H9 (cell line): ENCODE measurements at regions not wholly inside any gene's neighbourhood (a gene's known extent, or its start where the extent isn't known, plus 50 kb on each side); places are given as distances from the start of the nearest gene placed in this dataset.

Experiments
- DNase-seq: peaks from one replicate; pipeline ENCODE4 v3.0.0-alpha.2; 2017
- H2AFZ ChIP-seq: one replicate; pipeline ENCODE4 v1.6.1; 2013; ENCODE audit warnings: mild to moderate bottlenecking, low read length, control low read depth, moderate library complexity
- H2AK5ac ChIP-seq: 2 replicates; pipeline ENCODE4 v1.6.1; 2013; ENCODE audit warnings: low read length, control low read depth, mixed read lengths; ENCODE audit not compliant: insufficient read length
- H2BK120ac ChIP-seq: one replicate; pipeline ENCODE4 v1.6.1; 2013; ENCODE audit warnings: low read depth, mild to moderate bottlenecking, low read length, control low read depth, inconsistent platforms; ENCODE audit not compliant: poor library complexity, severe bottlenecking
- H2BK12ac ChIP-seq: 2 replicates; pipeline ENCODE4 v1.6.1; 2013; ENCODE audit warnings: low read length, control low read depth, mixed read lengths, low read depth; ENCODE audit not compliant: insufficient read length
- H2BK15ac ChIP-seq: 2 replicates; pipeline ENCODE4 v1.6.1; 2013; ENCODE audit warnings: low read depth, low read length, control low read depth
- H2BK20ac ChIP-seq: one replicate; pipeline ENCODE4 v1.6.1; 2013; ENCODE audit warnings: low read depth, mild to moderate bottlenecking, low read length, control low read depth, inconsistent platforms; ENCODE audit not compliant: poor library complexity, severe bottlenecking
- H2BK5ac ChIP-seq: 2 replicates; pipeline ENCODE4 v1.6.1; 2013; ENCODE audit warnings: low read length, control low read depth, mixed read lengths; ENCODE audit not compliant: insufficient read length
- H3K14ac ChIP-seq: 2 replicates; pipeline ENCODE4 v1.6.1; 2013; ENCODE audit warnings: low read length, control low read depth; ENCODE audit not compliant: insufficient read depth
- H3K18ac ChIP-seq: 2 replicates; pipeline ENCODE4 v1.6.1; 2013; ENCODE audit warnings: low read depth, mild to moderate bottlenecking, mixed read lengths, low read length, control low read depth; ENCODE audit not compliant: insufficient read length
- H3K23ac ChIP-seq: 2 replicates; pipeline ENCODE4 v1.6.1; 2013; ENCODE audit warnings: low read length, control low read depth, mixed read lengths, low read depth; ENCODE audit not compliant: insufficient read length
- H3K23me2 ChIP-seq: 2 replicates; pipeline ENCODE4 v1.6.1; 2013; ENCODE audit warnings: low read depth, mild to moderate bottlenecking, mixed read lengths, low read length, control low read depth; ENCODE audit not compliant: insufficient read length, poor library complexity, severe bottlenecking
- H3K27ac ChIP-seq: 2 replicates; pipeline ENCODE4 v1.5.1; 2013; ENCODE audit warnings: low read length, control low read depth, mixed read lengths, low read depth; ENCODE audit not compliant: insufficient read length
- H3K27me3 ChIP-seq: 2 replicates; pipeline ENCODE4 v1.6.1; 2013; ENCODE audit warnings: low read length, control low read depth, inconsistent platforms; ENCODE audit not compliant: insufficient read depth
- H3K4ac ChIP-seq: 2 replicates; pipeline ENCODE4 v1.6.1; 2013; ENCODE audit warnings: low read depth, mild to moderate bottlenecking, control low read depth, inconsistent platforms, low read length, moderate library complexity
- H3K4me1 ChIP-seq: 2 replicates; pipeline ENCODE4 v1.6.1; 2013; ENCODE audit warnings: low read length, control low read depth, inconsistent platforms; ENCODE audit not compliant: insufficient read depth
- H3K4me2 ChIP-seq: 2 replicates; pipeline ENCODE4 v1.6.1; 2013; ENCODE audit warnings: low read length, control low read depth, mixed read lengths; ENCODE audit not compliant: insufficient read length, insufficient read depth
- H3K56ac ChIP-seq: 2 replicates; pipeline ENCODE4 v1.6.1; 2013; ENCODE audit warnings: low read depth, mild to moderate bottlenecking, mixed read lengths, low read length, control low read depth; ENCODE audit not compliant: insufficient read length
- H3K79me1 ChIP-seq: 2 replicates; pipeline ENCODE4 v1.6.1; 2013; ENCODE audit warnings: low read depth, mild to moderate bottlenecking, moderate library complexity, low read length, control low read depth, inconsistent platforms; ENCODE audit not compliant: insufficient read depth, poor library complexity, severe bottlenecking
- H3K79me2 ChIP-seq: 2 replicates; pipeline ENCODE4 v1.6.1; 2013; ENCODE audit warnings: low read length, control low read depth, inconsistent platforms; ENCODE audit not compliant: insufficient read depth
- H3K9ac ChIP-seq: 2 replicates; pipeline ENCODE4 v1.6.1; 2013; ENCODE audit warnings: low read length, control low read depth, mixed read lengths; ENCODE audit not compliant: insufficient read length; ENCODE audit errors: extremely low read depth
- H3K9me3 ChIP-seq: one replicate; pipeline ENCODE4 v1.6.1; 2013; ENCODE audit warnings: low read depth, low read length, inconsistent platforms; ENCODE audit not compliant: control insufficient read depth
- H3T11ph ChIP-seq: one replicate; pipeline ENCODE4 v1.6.1; 2013; ENCODE audit warnings: mild to moderate bottlenecking, low read length, control low read depth, inconsistent platforms
- H4K20me1 ChIP-seq: one replicate; pipeline ENCODE4 v1.6.1; 2013; ENCODE audit not compliant: control insufficient read depth, insufficient read length, insufficient read depth
- H4K5ac ChIP-seq: 2 replicates; pipeline ENCODE4 v1.6.1; 2013; ENCODE audit warnings: low read depth, mild to moderate bottlenecking, mixed read lengths, low read length, control low read depth; ENCODE audit not compliant: insufficient read length
- H4K8ac ChIP-seq: replicated peaks from 2 replicates; pipeline ENCODE4 v1.6.1; 2013; ENCODE audit warnings: low read length, control low read depth, mixed read lengths, low read depth; ENCODE audit not compliant: insufficient read length
- H4K91ac ChIP-seq: 2 replicates; pipeline ENCODE4 v1.6.1; 2013; ENCODE audit warnings: low read depth, mild to moderate bottlenecking, moderate library complexity, mixed read lengths, low read length, control low read depth; ENCODE audit not compliant: insufficient read length
- H3K27ac Mint-ChIP-seq, 3 experiments: 2 replicates in 2 of 3; 3 replicates in 1 of 3; pipeline ENCODE4 v1.8.0; 2020 to 2021; ENCODE audit warnings: mixed read lengths in 3 of 3, mild to moderate bottlenecking in 1 of 3, moderate library complexity in 1 of 3
- H3K27me3 Mint-ChIP-seq: 2 replicates; pipeline ENCODE4 v1.8.0; 2021; ENCODE audit warnings: low read depth, mild to moderate bottlenecking, moderate library complexity, mixed read lengths
- H3K36me3 Mint-ChIP-seq, 3 experiments: 2 replicates in 2 of 3; 3 replicates in 1 of 3; pipeline ENCODE4 v1.8.0; 2020 to 2021; ENCODE audit warnings: low read depth in 3 of 3, mixed read lengths in 3 of 3; ENCODE audit not compliant: insufficient read depth in 1 of 3
- H3K4me1 Mint-ChIP-seq, 2 experiments: 2 replicates each; pipeline ENCODE4 v1.8.0; 2020; ENCODE audit warnings: mixed read lengths in 2 of 2
- H3K4me3 Mint-ChIP-seq, 2 experiments: 2 replicates in 1 of 2; 3 replicates in 1 of 2; pipeline ENCODE4 v1.8.0; 2020 to 2021; ENCODE audit warnings: mild to moderate bottlenecking in 2 of 2, mixed read lengths in 2 of 2, moderate library complexity in 1 of 2
- H3K9me3 Mint-ChIP-seq, 2 experiments: 2 replicates in 1 of 2; 3 replicates in 1 of 2; pipeline ENCODE4 v1.8.0; 2020; ENCODE audit warnings: mild to moderate bottlenecking in 2 of 2, mixed read lengths in 2 of 2, moderate library complexity in 1 of 2
- WGBS: extraction: QIAGEN DNeasy Blood & Tissue Kit; methylation state at CpG from one replicate; pipeline ENCODE4 v1.1.7; 2013; ENCODE audit warnings: missing lambda C conversion rate, low lambda C conversion rate, mixed read lengths; ENCODE audit not compliant: insufficient read length; ENCODE audit errors: extremely low coverage; 5-methylcytosine and 5-hydroxymethylcytosine counted together
- TF ChIP-seq, protein P1 (sequence below): fragments of 200-600 bp; sonication (generic); conservative IDR thresholded peaks from 3 replicates; pipeline ENCODE4 v1.8.0; 2021; ENCODE audit warnings: antibody characterized with exemption, mild to moderate bottlenecking

DNA sequence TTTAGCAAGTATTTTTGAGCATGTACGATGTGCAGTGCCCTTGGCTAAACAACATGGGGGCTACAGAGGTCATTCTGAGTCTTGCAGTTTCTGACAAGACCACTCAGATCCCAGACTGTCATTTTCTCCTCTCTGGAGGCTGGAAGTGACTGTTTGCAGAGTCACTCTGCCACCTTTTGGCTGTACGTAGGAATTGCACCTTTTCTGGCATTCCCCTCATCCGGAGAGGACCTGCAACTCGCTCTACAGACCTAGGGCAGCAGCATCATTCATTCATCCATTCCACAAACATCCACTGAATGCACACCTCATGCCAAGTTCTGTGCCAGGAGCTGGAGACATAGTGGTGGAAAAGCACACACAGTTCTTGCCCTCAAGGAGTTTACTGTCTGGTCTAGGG, 160.4 kb upstream of the GPR101 start:
- DNase-seq = peak; percentile 53
- WGBS = no CpG with 5 or more reads among the region's 4 CpGs
- Histone ChIP-seq H4K20me1 (no peaks in the 10 kb centered on the region), H2BK15ac (no peak overlapping the region), H3K9ac (no peak overlapping the region), H3K23ac (no peak overlapping the region), H3T11ph (no peak overlapping the region), H3K79me1 (no peaks in the 10 kb centered on the region), H3K56ac (no peak overlapping the region), H2AFZ (no peak overlapping the region), H3K4ac (no peak overlapping the region), H3K27ac (no peak overlapping the region), H4K8ac (no peak overlapping the region), H3K14ac (no peak overlapping the region), H3K23me2 (no peaks in the 10 kb centered on the region), H2BK12ac (no peak overlapping the region), H3K4me1 (no peaks in the 10 kb centered on the region), H3K18ac (no peak overlapping the region), H3K4me2 (no peak overlapping the region), H4K5ac (no peak overlapping the region), H2AK5ac (no peak overlapping the region), H4K91ac (no peak overlapping the region), H2BK5ac (no peak overlapping the region), H2BK20ac (no peak overlapping the region), H3K9me3 (peaks cover 14% of the 10 kb centered on the region), H2BK120ac (no peak overlapping the region), H3K79me2 (no peaks in the 10 kb centered on the region), H3K27me3 (no peaks in the 10 kb centered on the region)
- H3K4me1 Mint-ChIP-seq = no peaks in the 10 kb centered on the region
- TF ChIP-seq, protein P1, sequence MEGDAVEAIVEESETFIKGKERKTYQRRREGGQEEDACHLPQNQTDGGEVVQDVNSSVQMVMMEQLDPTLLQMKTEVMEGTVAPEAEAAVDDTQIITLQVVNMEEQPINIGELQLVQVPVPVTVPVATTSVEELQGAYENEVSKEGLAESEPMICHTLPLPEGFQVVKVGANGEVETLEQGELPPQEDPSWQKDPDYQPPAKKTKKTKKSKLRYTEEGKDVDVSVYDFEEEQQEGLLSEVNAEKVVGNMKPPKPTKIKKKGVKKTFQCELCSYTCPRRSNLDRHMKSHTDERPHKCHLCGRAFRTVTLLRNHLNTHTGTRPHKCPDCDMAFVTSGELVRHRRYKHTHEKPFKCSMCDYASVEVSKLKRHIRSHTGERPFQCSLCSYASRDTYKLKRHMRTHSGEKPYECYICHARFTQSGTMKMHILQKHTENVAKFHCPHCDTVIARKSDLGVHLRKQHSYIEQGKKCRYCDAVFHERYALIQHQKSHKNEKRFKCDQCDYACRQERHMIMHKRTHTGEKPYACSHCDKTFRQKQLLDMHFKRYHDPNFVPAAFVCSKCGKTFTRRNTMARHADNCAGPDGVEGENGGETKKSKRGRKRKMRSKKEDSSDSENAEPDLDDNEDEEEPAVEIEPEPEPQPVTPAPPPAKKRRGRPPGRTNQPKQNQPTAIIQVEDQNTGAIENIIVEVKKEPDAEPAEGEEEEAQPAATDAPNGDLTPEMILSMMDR = peak; percentile 68
- peaks cover 15 to 52% of the 10 kb centered on the region in 2 experiments for H3K9me3 Mint-ChIP-seq
- no peak overlapping the region for H3K27ac Mint-ChIP-seq
- H3K36me3 Mint-ChIP-seq = peaks cover 0 to 12% (median 0%) of the 10 kb centered on the region in 3 experiments; a peak in 3 of 7 replicates
- no peak overlapping the region for H3K4me3 Mint-ChIP-seq
- H3K27me3 Mint-ChIP-seq = peaks cover 3% of the 10 kb centered on the region; the same call in 1 of the 2 replicates
